GM12878 (cell line): ENCODE measurements at regions not wholly inside any gene's neighbourhood (a gene's known extent, or its start where the extent isn't known, plus 50 kb on each side); places are given as distances from the start of the nearest gene placed in this dataset.

Experiments used
- CEBPB ChIP-seq, 2 experiments: fragments of 150-350 bp in 1 of 2; IDR thresholded peaks; 2 replicates each; pipeline ENCODE4 v1.6.1; 2012 to 2014; ENCODE audit warnings: low read depth in 2 of 2, low read length in 2 of 2, borderline replicate concordance in 1 of 2, inconsistent platforms in 1 of 2
- EED ChIP-seq: sonication (generic); IDR thresholded peaks from 2 replicates; pipeline ENCODE4 v1.6.1; 2016; ENCODE audit warnings: antibody characterized with exemption, low read depth
- EZH2 ChIP-seq: IDR thresholded peaks from 2 replicates; pipeline ENCODE4 v1.6.1; 2012; ENCODE audit warnings: low read depth, mild to moderate bottlenecking, control low read depth, inconsistent platforms, low read length, borderline replicate concordance; ENCODE audit not compliant: control insufficient read depth
- GABPA ChIP-seq: IDR thresholded peaks from 2 replicates; pipeline ENCODE4 v1.6.1; 2014; ENCODE audit warnings: antibody characterized with exemption, low read depth, mild to moderate bottlenecking, inconsistent platforms
- HDAC6 ChIP-seq: fragments of 200-600 bp; sonication (generic); IDR thresholded peaks from one replicate; pipeline ENCODE4 v1.8.0; 2017; ENCODE audit warnings: antibody characterized with exemption; ENCODE audit not compliant: unreplicated experiment
- JUNB ChIP-seq: IDR thresholded peaks from 2 replicates; pipeline ENCODE4 v1.6.1; 2016; ENCODE audit warnings: antibody characterized with exemption, mild to moderate bottlenecking
- NFXL1 ChIP-seq: fragments of 450-650 bp; IDR thresholded peaks from 2 replicates; pipeline ENCODE4 v1.6.1; 2017; ENCODE audit warnings: antibody characterized with exemption, mild to moderate bottlenecking, borderline replicate concordance
- POLR2A ChIP-seq: IDR thresholded peaks from 2 replicates; pipeline ENCODE4 v1.6.1; 2011; ENCODE audit warnings: low read depth, mild to moderate bottlenecking, low read length
- POLR2AphosphoS5 ChIP-seq: IDR thresholded peaks from 2 replicates; pipeline ENCODE4 v1.6.1; 2011; ENCODE audit warnings: mild to moderate bottlenecking, low read length, inconsistent platforms
- REST ChIP-seq: IDR thresholded peaks from 2 replicates; pipeline ENCODE4 v1.6.1; 2012; ENCODE audit warnings: mild to moderate bottlenecking, low read depth, low read length
- USF2 ChIP-seq: IDR thresholded peaks from 2 replicates; pipeline ENCODE4 v1.6.1; 2011; ENCODE audit warnings: low read depth, low read length, improper control_type of control experiment, borderline replicate concordance
- TF ChIP-seq, protein P1 (sequence below), 3 experiments: IDR thresholded peaks in 2 of 3; conservative IDR thresholded peaks in 1 of 3; 2 replicates each; pipeline ENCODE4 v1.5.1; 2011; ENCODE audit warnings: low read depth in 3 of 3, low read length in 3 of 3, mild to moderate bottlenecking in 3 of 3, control low read depth in 2 of 3, moderate library complexity in 2 of 3, inconsistent platforms in 1 of 3, mixed read lengths in 1 of 3; ENCODE audit not compliant: control insufficient read depth in 2 of 3, insufficient read depth in 1 of 3; ENCODE audit errors: extremely low read depth in 1 of 3

- TF ChIP-seq, protein P1, sequence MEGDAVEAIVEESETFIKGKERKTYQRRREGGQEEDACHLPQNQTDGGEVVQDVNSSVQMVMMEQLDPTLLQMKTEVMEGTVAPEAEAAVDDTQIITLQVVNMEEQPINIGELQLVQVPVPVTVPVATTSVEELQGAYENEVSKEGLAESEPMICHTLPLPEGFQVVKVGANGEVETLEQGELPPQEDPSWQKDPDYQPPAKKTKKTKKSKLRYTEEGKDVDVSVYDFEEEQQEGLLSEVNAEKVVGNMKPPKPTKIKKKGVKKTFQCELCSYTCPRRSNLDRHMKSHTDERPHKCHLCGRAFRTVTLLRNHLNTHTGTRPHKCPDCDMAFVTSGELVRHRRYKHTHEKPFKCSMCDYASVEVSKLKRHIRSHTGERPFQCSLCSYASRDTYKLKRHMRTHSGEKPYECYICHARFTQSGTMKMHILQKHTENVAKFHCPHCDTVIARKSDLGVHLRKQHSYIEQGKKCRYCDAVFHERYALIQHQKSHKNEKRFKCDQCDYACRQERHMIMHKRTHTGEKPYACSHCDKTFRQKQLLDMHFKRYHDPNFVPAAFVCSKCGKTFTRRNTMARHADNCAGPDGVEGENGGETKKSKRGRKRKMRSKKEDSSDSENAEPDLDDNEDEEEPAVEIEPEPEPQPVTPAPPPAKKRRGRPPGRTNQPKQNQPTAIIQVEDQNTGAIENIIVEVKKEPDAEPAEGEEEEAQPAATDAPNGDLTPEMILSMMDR (IDR thresholded peaks at IDR 0.05 in 2 of 3, conservative IDR thresholded peaks at IDR 0.05 in 1 of 3; ENCODE audit: control insufficient read depth in 2 of 3, extremely low read depth in 1 of 3, insufficient read depth in 1 of 3, low read depth in 3 of 3, low read length in 3 of 3), result no peak
- TF ChIP-seq EED (no peak), EZH2 (no peak), POLR2A (no peak), REST (no peak), POLR2AphosphoS5 (no peak), USF2 (no peak), CEBPB (IDR thresholded peaks at IDR 0.05; ENCODE audit: borderline replicate concordance in 1 of 2, low read depth in 2 of 2, low read length in 2 of 2) (no peak), JUNB (no peak), NFXL1 (no peak), GABPA (no peak), HDAC6 (no peak)
Measured at GRCh38 chr3:159277814-159278213, 476.0 kb downstream of the MFSD1 start.
